Activated T-helper 2 cell treated with anti-CD3 and anti-CD28 coated beads, Interferon-gamma antibody, Interleukin-2, Interleukin-4, amounts not matched to agents 10 μg/mL and 5 μg/mL and 100 μg/mL, durations not matched to agents 14 hours and 24 hours and 36 hours (primary cell): ENCODE measurements at regions not wholly inside any gene's neighbourhood (a gene's known extent, or its start where the extent isn't known, plus 50 kb on each side); places are given as distances from the start of the nearest gene placed in this dataset.

Experiments
- DNase-seq: peaks from one replicate; pipeline ENCODE4 v3.0.0; 2021; ENCODE audit warnings: low spot score
- H3K27ac Mint-ChIP-seq: one replicate; pipeline ENCODE4 v1.8.0; 2021; ENCODE audit warnings: mixed read lengths
- H3K27me3 Mint-ChIP-seq: one replicate; pipeline ENCODE4 v1.8.0; 2021; ENCODE audit warnings: low read depth, mixed read lengths
- H3K36me3 Mint-ChIP-seq: one replicate; pipeline ENCODE4 v1.8.0; 2021; ENCODE audit warnings: low read depth, mixed read lengths
- H3K4me1 Mint-ChIP-seq: one replicate; pipeline ENCODE4 v1.8.0; 2021; ENCODE audit warnings: low read depth, mixed read lengths
- H3K4me3 Mint-ChIP-seq: one replicate; pipeline ENCODE4 v1.8.0; 2021; ENCODE audit warnings: low read depth, mild to moderate bottlenecking, moderate library complexity, mixed read lengths
- H3K9me3 Mint-ChIP-seq: one replicate; pipeline ENCODE4 v1.8.0; 2021; ENCODE audit warnings: mixed read lengths
- intact Hi-C: fragments of 100-400 bp; cut with micrococcal nuclease; formaldehyde crosslinking; loops from one replicate; pipeline ENCODE4 v1.15.1; 2023

- intact Hi-C loops = loop anchor here (10.0 kb wide), 1 partner anchor 428 kb away; the partner anchor contains the start of gene CHCHD3
- Mint-ChIP-seq H3K4me1 (peaks cover 38% of the 10 kb centered on the region), H3K36me3 (no peaks in the 10 kb centered on the region), H3K27me3 (no peaks in the 10 kb centered on the region), H3K9me3 (peaks cover 19% of the 10 kb centered on the region), H3K27ac (no peak overlapping the region), H3K4me3 (no peak overlapping the region)
- DNase-seq = no peak
Measured at GRCh38 chr7:132656846-132657776, 80.8 kb upstream of the PLXNA4 start.

- H3K27me3 Mint-ChIP-seq = no peaks in the 10 kb centered on the region
- peaks cover 38% of the 10 kb centered on the region for H3K4me1 Mint-ChIP-seq
- H3K27ac Mint-ChIP-seq = no peak overlapping the region
- intact Hi-C loops = loop anchor here (10.0 kb wide), 1 partner anchor 428 kb away; the partner anchor contains the start of gene CHCHD3
- peaks cover 20% of the 10 kb centered on the region for H3K9me3 Mint-ChIP-seq
- H3K36me3 Mint-ChIP-seq = no peaks in the 10 kb centered on the region
- H3K4me3 Mint-ChIP-seq = no peak overlapping the region
- DNase-seq = no peak
Measured at GRCh38 chr7:132656341-132656740, 80.1 kb upstream of the PLXNA4 start.

- peak overlapping the region; percentile 69 for H3K4me3 Mint-ChIP-seq
- no peaks in the 10 kb centered on the region for H3K36me3 Mint-ChIP-seq
- intact Hi-C loops = loop anchor here (1.0 to 10.0 kb wide), 2 partner anchors 11 to 430 kb away; partner anchors contain the start of gene CHCHD3
- H3K27me3 Mint-ChIP-seq = no peaks in the 10 kb centered on the region
- H3K9me3 Mint-ChIP-seq = peaks cover 18% of the 10 kb centered on the region
- peak overlapping the region; percentile 81 for H3K27ac Mint-ChIP-seq
- H3K4me1 Mint-ChIP-seq = peaks cover 38% of the 10 kb centered on the region
- DNase-seq = peak; percentile 54
Measured at GRCh38 chr7:132655131-132655727, 79.0 kb upstream of the PLXNA4 start.

GRCh38 chr7:132654150-132654549, 77.9 kb upstream of the PLXNA4 start:
- no peak for DNase-seq
- Mint-ChIP-seq H3K36me3 (no peaks in the 10 kb centered on the region), H3K9me3 (peaks cover 18% of the 10 kb centered on the region), H3K4me1 (peaks cover 38% of the 10 kb centered on the region), H3K27ac (peak overlapping the region; percentile 64), H3K4me3 (peak overlapping the region; percentile 62), H3K27me3 (no peaks in the 10 kb centered on the region)
- intact Hi-C loops = loop anchor here (10.0 kb wide), 1 partner anchor 431 kb away; the partner anchor contains the start of gene CHCHD3

- intact Hi-C loops = loop anchor here (10.0 kb wide), 1 partner anchor 431 kb away; the partner anchor contains the start of gene CHCHD3
- DNase-seq = no peak
- Mint-ChIP-seq H3K27ac (no peak overlapping the region), H3K4me1 (peaks cover 38% of the 10 kb centered on the region), H3K36me3 (no peaks in the 10 kb centered on the region), H3K9me3 (peaks cover 17% of the 10 kb centered on the region), H3K27me3 (no peaks in the 10 kb centered on the region), H3K4me3 (no peak overlapping the region)
Measured at GRCh38 chr7:132653366-132653930, 77.2 kb upstream of the PLXNA4 start.

- H3K9me3 Mint-ChIP-seq = peaks cover 9% of the 10 kb centered on the region
- H3K27ac Mint-ChIP-seq = no peak overlapping the region
- no peak for DNase-seq
- no peaks in the 10 kb centered on the region for H3K36me3 Mint-ChIP-seq
- intact Hi-C loops = loop anchor here (10.0 kb wide), 1 partner anchor 432 kb away; the partner anchor contains the start of gene CHCHD3
- H3K4me1 Mint-ChIP-seq = peaks cover 34% of the 10 kb centered on the region
- no peak overlapping the region for H3K4me3 Mint-ChIP-seq
- no peaks in the 10 kb centered on the region for H3K27me3 Mint-ChIP-seq
Measured at GRCh38 chr7:132652507-132652906, 76.2 kb upstream of the PLXNA4 start.

- Mint-ChIP-seq H3K9me3 (peaks cover 9% of the 10 kb centered on the region), H3K36me3 (no peaks in the 10 kb centered on the region), H3K27ac (no peak overlapping the region), H3K4me3 (no peak overlapping the region), H3K27me3 (no peaks in the 10 kb centered on the region), H3K4me1 (peaks cover 16% of the 10 kb centered on the region)
- intact Hi-C loops = loop anchor here (10.0 kb wide), 1 partner anchor 434 kb away; the partner anchor contains the start of gene CHCHD3
- DNase-seq = no peak
Measured at GRCh38 chr7:132650498-132650897, 74.2 kb upstream of the PLXNA4 start.

GRCh38 chr7:132647311-132647710, 71.0 kb upstream of the PLXNA4 start:
- Mint-ChIP-seq H3K27me3 (no peaks in the 10 kb centered on the region), H3K4me1 (no peaks in the 10 kb centered on the region), H3K27ac (no peak overlapping the region), H3K36me3 (no peaks in the 10 kb centered on the region), H3K9me3 (peaks cover 3% of the 10 kb centered on the region), H3K4me3 (no peak overlapping the region)
- DNase-seq = no peak
- intact Hi-C loops = no loop called here

- Mint-ChIP-seq H3K36me3 (no peaks in the 10 kb centered on the region), H3K27ac (no peak overlapping the region), H3K4me3 (no peak overlapping the region), H3K27me3 (no peaks in the 10 kb centered on the region), H3K9me3 (no peaks in the 10 kb centered on the region), H3K4me1 (no peaks in the 10 kb centered on the region)
- intact Hi-C loops = no loop called here
- no peak for DNase-seq
Measured at GRCh38 chr7:132646052-132646451, 69.8 kb upstream of the PLXNA4 start.

- intact Hi-C loops = no loop called here
- DNase-seq = no peak
- Mint-ChIP-seq H3K36me3 (no peaks in the 10 kb centered on the region), H3K4me1 (no peaks in the 10 kb centered on the region), H3K9me3 (no peaks in the 10 kb centered on the region), H3K27ac (no peak overlapping the region), H3K27me3 (no peaks in the 10 kb centered on the region), H3K4me3 (no peak overlapping the region)
Measured at GRCh38 chr7:132643302-132643701, 67.0 kb upstream of the PLXNA4 start.

GRCh38 chr7:132641238-132641637, 65.0 kb upstream of the PLXNA4 start:
- intact Hi-C loops = no loop called here
- DNase-seq = no peak
- Mint-ChIP-seq H3K9me3 (no peaks in the 10 kb centered on the region), H3K27ac (no peak overlapping the region), H3K27me3 (no peaks in the 10 kb centered on the region), H3K4me3 (no peak overlapping the region), H3K36me3 (no peaks in the 10 kb centered on the region), H3K4me1 (no peaks in the 10 kb centered on the region)

- DNase-seq = no peak
Measured at GRCh38 chr7:132639983-132640382, 63.7 kb upstream of the PLXNA4 start.

More at GRCh38 chr7:132639983-132640382, 63.7 kb upstream of the PLXNA4 start:
- no peak overlapping the region for H3K27ac Mint-ChIP-seq
- H3K27me3 Mint-ChIP-seq = no peaks in the 10 kb centered on the region
- no peaks in the 10 kb centered on the region for H3K9me3 Mint-ChIP-seq
- no peaks in the 10 kb centered on the region for H3K36me3 Mint-ChIP-seq
- no peak overlapping the region for H3K4me3 Mint-ChIP-seq
- H3K4me1 Mint-ChIP-seq = no peaks in the 10 kb centered on the region
- intact Hi-C loops = no loop called here
